ENCODE measurements at regions not wholly inside any gene's neighbourhood (a gene's known extent, or its start where the extent isn't known, plus 50 kb on each side); places are given as distances from the start of the nearest gene placed in this dataset.
"Not testable (repeated sequence)": the region's sequence is repeated elsewhere in the genome, so short reads cannot be mapped to it uniquely, and the experiment has no call there.

DNA sequence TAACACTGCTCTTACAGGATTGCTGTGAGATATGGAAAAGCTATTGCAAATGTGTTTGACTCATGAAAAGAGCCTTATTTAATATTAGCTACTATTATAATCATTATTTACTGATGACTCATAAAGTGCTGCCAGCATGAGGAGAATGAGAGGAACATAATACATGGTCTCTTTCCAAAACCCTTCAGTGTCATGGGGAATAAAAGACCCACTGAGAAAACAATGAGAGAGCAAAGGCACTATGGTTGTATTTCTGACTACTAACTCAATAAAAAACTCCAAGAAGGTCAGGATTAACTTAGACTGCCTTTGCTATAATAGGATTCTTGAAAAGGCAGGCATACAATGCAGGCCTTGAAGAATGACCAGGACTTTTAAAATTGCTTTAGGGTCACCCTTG, 633.5 kb downstream of the DTWD2 start:
- H3K27ac ChIP-seq (ENCODE audit: low read depth in 1 of 2, low read length in 2 of 2), result no peak overlapping the region
- H3K9me3 ChIP-seq (ENCODE audit: control insufficient read depth, low read length), result peaks cover 4% of the 10 kb centered on the region
- ATAC-seq (ENCODE audit: low FRiP score) (no peak), DNase-seq (no peak)
- H3K27me3 ChIP-seq (ENCODE audit: control insufficient read depth in 1 of 2, insufficient read depth in 2 of 2, low read length in 1 of 2), result no peaks in the 10 kb centered on the region
- peaks cover 0 to 3% of the 10 kb centered on the region in 2 donors for H3K4me1 ChIP-seq (ENCODE audit: control insufficient read depth in 1 of 2, insufficient read depth in 2 of 2, low read length in 2 of 2)
- no peaks in the 10 kb centered on the region for H3K36me3 ChIP-seq (ENCODE audit: control insufficient read depth in 1 of 2, insufficient read depth in 2 of 2, low read length in 1 of 2)
- intact Hi-C loops (cut with DNase I), result no loop called here
- no peak overlapping the region for H3K4me3 ChIP-seq (ENCODE audit: low read length in 2 of 2)

DNA sequence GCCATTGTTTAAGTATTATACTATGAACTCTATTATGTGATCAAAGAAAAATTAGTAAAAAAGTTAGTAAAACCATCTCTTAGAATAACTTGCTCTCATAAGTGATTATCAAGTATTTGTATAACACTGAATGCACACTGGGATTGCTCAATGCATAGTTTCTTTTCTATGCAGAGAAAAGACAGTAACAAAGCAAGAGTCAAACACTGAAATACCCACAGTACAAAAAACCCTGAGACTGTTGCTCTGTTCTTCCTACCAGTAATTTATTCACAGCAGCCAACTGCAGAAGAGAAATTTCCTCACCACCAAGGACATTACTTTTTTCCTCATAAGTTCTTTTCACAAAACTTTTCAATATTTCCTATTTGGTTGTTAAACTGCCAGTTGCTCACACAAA, 634.4 kb downstream of the DTWD2 start:
- peaks cover 4% of the 10 kb centered on the region for H3K9me3 ChIP-seq (ENCODE audit: control insufficient read depth, low read length)
- peaks cover 0 to 3% of the 10 kb centered on the region in 2 donors for H3K4me1 ChIP-seq (ENCODE audit: control insufficient read depth in 1 of 2, insufficient read depth in 2 of 2, low read length in 2 of 2)
- no peak overlapping the region for H3K4me3 ChIP-seq (ENCODE audit: low read length in 2 of 2)
- ATAC-seq (ENCODE audit: low FRiP score) (no peak), DNase-seq (no peak)
- H3K36me3 ChIP-seq (ENCODE audit: control insufficient read depth in 1 of 2, insufficient read depth in 2 of 2, low read length in 1 of 2), result no peaks in the 10 kb centered on the region
- no peaks in the 10 kb centered on the region for H3K27me3 ChIP-seq (ENCODE audit: control insufficient read depth in 1 of 2, insufficient read depth in 2 of 2, low read length in 1 of 2)
- intact Hi-C loops (cut with DNase I), result no loop called here
- no peak overlapping the region for H3K27ac ChIP-seq (ENCODE audit: low read depth in 1 of 2, low read length in 2 of 2)

DNA sequence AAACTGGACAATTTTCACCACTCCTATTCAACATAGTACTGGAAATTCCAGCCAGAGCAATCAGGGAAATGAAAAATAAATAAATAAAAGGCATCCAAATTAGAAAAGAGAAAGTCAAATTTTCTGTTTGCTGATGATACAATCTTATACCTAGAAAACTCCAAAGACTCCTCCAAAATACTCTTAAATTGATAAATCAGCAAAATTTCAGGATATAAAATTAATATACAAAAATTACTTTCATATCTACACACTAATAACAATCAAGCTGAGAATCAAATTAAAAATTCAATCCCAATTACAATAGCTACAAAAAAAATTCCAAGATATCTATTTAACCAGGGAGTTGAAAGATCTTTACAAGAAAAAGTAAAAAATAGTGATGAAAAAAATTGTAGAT, 651.9 kb downstream of the DTWD2 start:
- intact Hi-C loops (cut with DNase I), result no loop called here
- no peak for ATAC-seq (ENCODE audit: low FRiP score)

DNA sequence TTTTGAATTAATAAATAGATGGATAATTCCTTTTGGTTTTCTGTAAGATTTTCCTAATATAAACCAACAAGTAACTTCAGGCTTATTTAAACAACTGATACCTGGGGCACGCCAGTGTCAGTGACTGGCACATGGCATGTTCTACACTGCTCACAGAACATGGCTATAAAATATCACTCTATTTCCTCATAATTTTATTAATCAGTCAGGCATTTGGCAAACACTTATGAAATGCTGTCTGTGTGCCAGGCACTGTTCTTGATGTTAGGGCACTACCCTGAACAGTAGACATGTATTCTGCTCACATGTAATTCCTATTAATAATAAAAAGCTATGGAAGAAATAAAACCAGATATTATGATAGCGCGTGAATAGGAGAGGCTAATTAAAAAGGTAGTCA, 661.0 kb downstream of the DTWD2 start:
- Histone ChIP-seq H3K4me3 (ENCODE audit: low read length in 2 of 2) (no peak overlapping the region), H3K36me3 (ENCODE audit: control insufficient read depth in 1 of 2, insufficient read depth in 2 of 2, low read length in 1 of 2) (no peaks in the 10 kb centered on the region), H3K4me1 (ENCODE audit: control insufficient read depth in 1 of 2, insufficient read depth in 2 of 2, low read length in 2 of 2) (peaks cover 3 to 4% of the 10 kb centered on the region in 2 donors), H3K9me3 (ENCODE audit: control insufficient read depth, low read length) (no peaks in the 10 kb centered on the region), H3K27me3 (ENCODE audit: control insufficient read depth in 1 of 2, insufficient read depth in 2 of 2, low read length in 1 of 2) (no peaks in the 10 kb centered on the region), H3K27ac (ENCODE audit: low read depth in 1 of 2, low read length in 2 of 2) (no peak overlapping the region)
- WGBS, 2 donors, result 97 to 99% methylated on average over 3 of the region's 3 CpGs
- ATAC-seq (ENCODE audit: low FRiP score), result no peak
- no peak for DNase-seq
- intact Hi-C loops (cut with DNase I), result no loop called here

More for the DNA sequence above, 651.9 kb downstream of the DTWD2 start:
- Histone ChIP-seq H3K4me1 (ENCODE audit: control insufficient read depth in 1 of 2, insufficient read depth in 2 of 2, low read length in 2 of 2) (no peaks in the 10 kb centered on the region), H3K9me3 (ENCODE audit: control insufficient read depth, low read length) (no peaks in the 10 kb centered on the region), H3K27ac (ENCODE audit: low read depth in 1 of 2, low read length in 2 of 2) (no peak overlapping the region), H3K36me3 (ENCODE audit: control insufficient read depth in 1 of 2, insufficient read depth in 2 of 2, low read length in 1 of 2) (no peaks in the 10 kb centered on the region), H3K27me3 (ENCODE audit: control insufficient read depth in 1 of 2, insufficient read depth in 2 of 2, low read length in 1 of 2) (no peaks in the 10 kb centered on the region), H3K4me3 (ENCODE audit: low read length in 2 of 2) (no peak overlapping the region)
- DNase-seq, result no peak

DNA sequence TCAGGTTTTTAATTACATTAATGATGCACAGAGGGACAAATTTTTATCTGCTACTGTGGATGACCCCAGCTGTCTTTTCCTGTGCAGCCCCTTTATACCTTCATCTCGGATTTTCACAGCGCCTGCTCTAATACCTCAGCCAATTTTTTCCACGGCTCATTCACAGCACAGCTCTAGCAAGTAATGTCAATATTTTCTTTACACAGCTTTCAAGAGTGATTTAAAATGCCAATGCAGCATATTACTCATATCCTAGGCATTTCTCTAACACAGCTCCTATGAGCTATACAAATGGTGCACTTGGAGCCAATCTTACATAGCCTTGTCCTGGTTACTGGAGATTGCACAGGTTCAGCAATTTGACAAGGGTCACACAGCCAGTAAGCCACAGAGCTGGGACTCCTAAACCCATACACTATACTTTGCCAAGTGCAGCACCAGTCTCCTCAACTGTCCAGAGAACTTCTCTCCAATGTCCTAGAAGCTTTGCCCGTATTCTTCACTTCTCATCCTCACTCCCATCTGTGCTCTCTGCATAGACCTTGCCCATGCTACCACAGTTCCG, 661.8 kb downstream of the DTWD2 start:
- no peak overlapping the region for H3K27ac ChIP-seq (ENCODE audit: low read depth in 1 of 2, low read length in 2 of 2)
- WGBS, 2 donors, result 26 to 34% methylated on average over 5 of the region's 5 CpGs

DNA sequence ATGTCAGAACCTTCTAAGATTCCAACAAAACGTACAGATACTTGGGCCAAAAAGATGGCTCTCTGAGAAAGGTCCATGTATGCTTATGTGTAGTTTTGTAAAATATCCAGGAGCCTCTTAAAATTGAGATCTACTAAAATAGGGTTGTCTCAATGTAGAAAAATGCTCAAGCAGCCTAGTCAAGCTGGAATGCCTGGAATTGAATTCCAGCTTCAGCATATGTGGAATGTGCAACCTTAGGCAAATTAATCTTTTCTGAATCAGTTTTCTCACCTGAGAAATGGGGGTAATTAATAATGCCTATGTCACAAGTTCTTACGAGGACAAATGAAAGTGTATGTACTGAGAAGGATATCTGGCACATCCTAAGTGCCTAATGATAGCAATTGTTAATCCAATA, 662.4 kb downstream of the DTWD2 start:
- no peaks in the 10 kb centered on the region for H3K36me3 ChIP-seq (ENCODE audit: control insufficient read depth in 1 of 2, insufficient read depth in 2 of 2, low read length in 1 of 2)
- no peaks in the 10 kb centered on the region for H3K9me3 ChIP-seq (ENCODE audit: control insufficient read depth, low read length)
- intact Hi-C loops (cut with DNase I), result no loop called here
- DNase-seq (no peak), ATAC-seq (ENCODE audit: low FRiP score) (no peak)
- WGBS, 2 donors, result 48 to 55% methylated on average over 2 of the region's 2 CpGs
- peaks cover 3 to 4% of the 10 kb centered on the region in 2 donors for H3K4me1 ChIP-seq (ENCODE audit: control insufficient read depth in 1 of 2, insufficient read depth in 2 of 2, low read length in 2 of 2)
- H3K27ac ChIP-seq (ENCODE audit: low read depth in 1 of 2, low read length in 2 of 2), result no peak overlapping the region
- no peaks in the 10 kb centered on the region for H3K27me3 ChIP-seq (ENCODE audit: control insufficient read depth in 1 of 2, insufficient read depth in 2 of 2, low read length in 1 of 2)
- no peak overlapping the region for H3K4me3 ChIP-seq (ENCODE audit: low read length in 2 of 2)

More for the DNA sequence above, 661.8 kb downstream of the DTWD2 start:
- H3K4me3 ChIP-seq (ENCODE audit: low read length in 2 of 2), result no peak overlapping the region
- intact Hi-C loops (cut with DNase I), result no loop called here
- no peak for ATAC-seq (ENCODE audit: low FRiP score)
- DNase-seq, result no peak
- H3K4me1 ChIP-seq (ENCODE audit: control insufficient read depth in 1 of 2, insufficient read depth in 2 of 2, low read length in 2 of 2), result peaks cover 3 to 4% of the 10 kb centered on the region in 2 donors
- no peaks in the 10 kb centered on the region for H3K36me3 ChIP-seq (ENCODE audit: control insufficient read depth in 1 of 2, insufficient read depth in 2 of 2, low read length in 1 of 2)
- no peaks in the 10 kb centered on the region for H3K9me3 ChIP-seq (ENCODE audit: control insufficient read depth, low read length)
- no peaks in the 10 kb centered on the region for H3K27me3 ChIP-seq (ENCODE audit: control insufficient read depth in 1 of 2, insufficient read depth in 2 of 2, low read length in 1 of 2)

DNA sequence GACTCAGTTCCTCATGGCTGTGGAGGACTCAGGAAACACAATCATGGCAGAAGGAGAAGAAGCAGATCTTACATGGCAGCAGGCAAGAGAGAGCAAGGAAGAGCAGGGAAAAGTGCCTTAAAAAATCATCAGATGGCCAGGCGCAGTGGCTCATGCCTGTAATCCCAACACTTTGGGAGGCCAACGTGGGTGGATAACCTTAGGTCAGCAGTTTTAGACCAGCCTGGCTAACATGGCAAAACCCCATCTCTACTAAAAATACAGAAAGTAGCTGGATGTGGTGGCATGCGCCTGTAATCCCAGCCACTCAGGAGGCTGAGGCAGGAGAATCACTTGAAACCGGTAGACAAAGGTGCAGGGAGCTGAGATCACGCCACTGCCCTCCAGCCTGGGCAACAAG, 664.6 kb downstream of the DTWD2 start:
- H3K9me3 ChIP-seq (ENCODE audit: control insufficient read depth, low read length); H3K36me3 ChIP-seq (ENCODE audit: control insufficient read depth in 1 of 2, insufficient read depth in 2 of 2, low read length in 1 of 2); H3K4me3 ChIP-seq (ENCODE audit: low read length in 2 of 2); H3K27me3 ChIP-seq (ENCODE audit: control insufficient read depth in 1 of 2, insufficient read depth in 2 of 2, low read length in 1 of 2); DNase-seq; H3K27ac ChIP-seq (ENCODE audit: low read depth in 1 of 2, low read length in 2 of 2); ATAC-seq (ENCODE audit: low FRiP score); H3K4me1 ChIP-seq (ENCODE audit: control insufficient read depth in 1 of 2, insufficient read depth in 2 of 2, low read length in 2 of 2); intact Hi-C loops (cut with DNase I): not testable (repeated sequence)
- WGBS, 2 donors, result 93 to 97% methylated on average over 5 of the region's 5 CpGs

DNA sequence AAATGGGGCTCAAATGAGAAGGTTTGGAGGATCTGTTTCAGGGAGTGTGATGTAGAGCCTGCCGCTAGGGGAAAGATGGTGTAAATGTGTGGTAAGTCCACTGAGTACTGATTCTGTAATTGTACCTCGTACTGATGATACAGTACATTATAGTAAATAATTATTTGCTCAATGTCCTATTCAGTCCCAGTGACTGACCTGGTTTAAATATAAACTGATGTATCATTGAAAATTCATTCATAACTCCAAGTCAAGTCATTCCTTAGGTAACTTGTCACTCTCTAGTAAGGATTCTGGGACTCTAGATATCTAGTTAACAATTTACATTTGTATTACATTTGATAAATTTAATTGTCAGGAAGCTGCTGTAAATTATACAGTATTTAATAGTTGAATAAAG, 667.3 kb downstream of the DTWD2 start:
- Histone ChIP-seq H3K9me3 (ENCODE audit: control insufficient read depth, low read length) (no peaks in the 10 kb centered on the region), H3K4me3 (ENCODE audit: low read length in 2 of 2) (no peak overlapping the region), H3K27me3 (ENCODE audit: control insufficient read depth in 1 of 2, insufficient read depth in 2 of 2, low read length in 1 of 2) (no peaks in the 10 kb centered on the region), H3K4me1 (ENCODE audit: control insufficient read depth in 1 of 2, insufficient read depth in 2 of 2, low read length in 2 of 2) (peaks cover 0 to 2% of the 10 kb centered on the region in 2 donors), H3K27ac (ENCODE audit: low read depth in 1 of 2, low read length in 2 of 2) (no peak overlapping the region), H3K36me3 (ENCODE audit: control insufficient read depth in 1 of 2, insufficient read depth in 2 of 2, low read length in 1 of 2) (no peaks in the 10 kb centered on the region)
- DNase-seq (no peak), ATAC-seq (ENCODE audit: low FRiP score) (no peak)
- WGBS, 2 donors, result 89 to 94% methylated on average over 2 of the region's 2 CpGs
- intact Hi-C loops (cut with DNase I), result no loop called here

DNA sequence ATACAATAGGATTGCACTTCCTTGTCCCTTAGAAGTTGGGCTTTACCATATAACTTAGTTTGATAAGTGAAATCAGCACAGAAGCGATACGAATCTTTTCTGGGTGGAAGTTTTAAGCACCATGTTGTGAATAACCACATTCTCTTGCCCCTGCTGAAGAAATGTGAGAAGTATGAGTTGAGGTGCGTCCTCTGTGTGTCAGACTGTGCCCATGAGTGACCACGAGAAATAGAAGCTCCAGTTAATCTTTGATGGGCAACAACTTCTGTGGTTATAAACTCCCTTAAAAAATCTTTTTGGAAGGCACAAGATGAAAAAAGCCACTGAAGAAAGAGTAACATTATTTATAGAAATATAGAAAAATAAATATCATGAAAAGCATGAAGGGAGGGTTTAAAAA, 668.2 kb downstream of the DTWD2 start:
- no peak for ATAC-seq (ENCODE audit: low FRiP score)

More for the DNA sequence above, 668.2 kb downstream of the DTWD2 start:
- Histone ChIP-seq H3K27me3 (ENCODE audit: control insufficient read depth in 1 of 2, insufficient read depth in 2 of 2, low read length in 1 of 2) (no peaks in the 10 kb centered on the region), H3K4me1 (ENCODE audit: control insufficient read depth in 1 of 2, insufficient read depth in 2 of 2, low read length in 2 of 2) (no peaks in the 10 kb centered on the region), H3K9me3 (ENCODE audit: control insufficient read depth, low read length) (no peaks in the 10 kb centered on the region), H3K36me3 (ENCODE audit: control insufficient read depth in 1 of 2, insufficient read depth in 2 of 2, low read length in 1 of 2) (no peaks in the 10 kb centered on the region), H3K4me3 (ENCODE audit: low read length in 2 of 2) (no peak overlapping the region), H3K27ac (ENCODE audit: low read depth in 1 of 2, low read length in 2 of 2) (no peak overlapping the region)
- no peak for DNase-seq
- intact Hi-C loops (cut with DNase I), result no loop called here
- 94 to 97% methylated on average over 4 of the region's 4 CpGs for WGBS, 2 donors

Data from aorta (tissue), 5 donors.